ENCODE measurements at regions not wholly inside any gene's neighbourhood (a gene's known extent, or its start where the extent isn't known, plus 50 kb on each side); places are given as distances from the start of the nearest gene placed in this dataset.

GRCh38 chr12:4045786-4046494 lies 172.7 kb upstream of the PARP11 start:
- no peak for TF ChIP-seq SIN3A (IDR thresholded peaks at IDR 0.05; ENCODE audit: borderline replicate concordance, low read depth, low read length)
- TF ChIP-seq POLR2AphosphoS5 (IDR thresholded peaks at IDR 0.05; ENCODE audit: low read depth, low read length), result no peak
- no peak for TF ChIP-seq REST (IDR thresholded peaks at IDR 0.05; ENCODE audit: low read depth, low read length)
- TF ChIP-seq CHD2 (IDR thresholded peaks at IDR 0.05; ENCODE audit: low read length, partially characterized antibody), result no peak
- no peak for TF ChIP-seq ELF1 (IDR thresholded peaks at IDR 0.05)
- no peak for TF ChIP-seq TAF1 (IDR thresholded peaks at IDR 0.05; ENCODE audit: borderline replicate concordance, low read depth, low read length)
- TF ChIP-seq MAX (IDR thresholded peaks at IDR 0.05; ENCODE audit: low read depth), result no peak
- no peak for TF ChIP-seq RXRA (IDR thresholded peaks at IDR 0.05; ENCODE audit: borderline replicate concordance, low read depth)
- no peak for TF ChIP-seq FOXM1 (IDR thresholded peaks at IDR 0.05; ENCODE audit: low read depth)
- no peak for TF ChIP-seq NRF1 (IDR thresholded peaks at IDR 0.05; ENCODE audit: low read depth, low read length)
- no peak for TF ChIP-seq YY1 (IDR thresholded peaks at IDR 0.05; ENCODE audit: low read depth)
- TF ChIP-seq IRF3 (IDR thresholded peaks at IDR 0.05; ENCODE audit: low read depth, low read length), result no peak
- no peak for TF ChIP-seq USF1 (IDR thresholded peaks at IDR 0.05; ENCODE audit: borderline replicate concordance, low read depth)
- TF ChIP-seq RCOR1 (IDR thresholded peaks at IDR 0.05; ENCODE audit: low read length), result no peak
- no peak for TF ChIP-seq ZBTB33 (IDR thresholded peaks at IDR 0.05; ENCODE audit: borderline replicate concordance, low read depth)
- no peak for TF ChIP-seq RFX5 (IDR thresholded peaks at IDR 0.05; ENCODE audit: low read length)
- TF ChIP-seq MXI1 (IDR thresholded peaks at IDR 0.05; ENCODE audit: low read depth, low read length), result no peak
- no peak for TF ChIP-seq EZH2phosphoT487 (IDR thresholded peaks at IDR 0.05; ENCODE audit: borderline replicate concordance, low read depth)
- TF ChIP-seq MEF2A (IDR thresholded peaks at IDR 0.05; ENCODE audit: borderline replicate concordance, low read depth), result no peak
- Histone ChIP-seq H3K4me1 (ENCODE audit: control insufficient read depth in 1 of 2, insufficient read depth in 2 of 2, low read depth in 1 of 2, low read length in 1 of 2) (no peaks in the 10 kb centered on the region), H3F3A (replicated peaks; ENCODE audit: insufficient read depth) (no peaks in the 10 kb centered on the region), H3K9ac (no peak overlapping the region), H3K9me2 (no peaks in the 10 kb centered on the region), H2AFZ (ENCODE audit: low read depth) (no peak overlapping the region), H3K4me2 (no peak overlapping the region), H3K4me3 (ENCODE audit: low read depth in 2 of 2, low read length in 1 of 2) (no peak overlapping the region), H3K79me2 (ENCODE audit: insufficient read depth) (no peaks in the 10 kb centered on the region), H3K27ac (ENCODE audit: low read depth in 2 of 2, low read length in 1 of 2) (no peak overlapping the region), H3K27me3 (ENCODE audit: insufficient read depth) (peaks cover 65% of the 10 kb centered on the region), H3K36me3 (replicated peaks in 1 of 2; ENCODE audit: control insufficient read depth in 1 of 2, insufficient read depth in 2 of 2, low read length in 1 of 2) (no peaks in the 10 kb centered on the region), H3K9me3 (no peaks in the 10 kb centered on the region), H4K20me1 (ENCODE audit: insufficient read depth) (no peaks in the 10 kb centered on the region)
- 22% methylated on average over 16 of the region's 16 CpGs for WGBS (ENCODE audit: low lambda C conversion rate)
- ChIA-PET POLR2A (no interaction called here), CTCF (no interaction called here)
- DNase-seq, result no peak
